SK-N-SH (cell line): ENCODE measurements at regions not wholly inside any gene's neighbourhood (a gene's known extent, or its start where the extent isn't known, plus 50 kb on each side); places are given as distances from the start of the nearest gene placed in this dataset.

Source experiments
- CTCF ChIA-PET: fragments of 300-600, 350-600 bp; formaldehyde crosslinking; extraction: SDS; loops from one replicate; lab custom pipeline; 2021; lab: Yijun Ruan, JAX
- POLR2A ChIA-PET: fragments of 350-600 bp; sonication (Branson Sonifier 250); formaldehyde crosslinking; extraction: SDS; loops from one replicate; lab custom pipeline; 2020; ENCODE audit warnings: antibody characterized with exemption, inconsistent platforms; lab: Yijun Ruan, JAX
- DNase-seq: peaks from one replicate; pipeline ENCODE4 v3.0.0; 2012
- H2AFZ ChIP-seq: fragments of 200-600 bp; sonication (generic); 2 replicates; pipeline ENCODE4 v1.8.1; 2016; ENCODE audit warnings: antibody characterized with exemption, mild to moderate bottlenecking, low read depth
- H3F3A ChIP-seq: fragments of 200-600 bp; sonication (generic); replicated peaks from 2 replicates; pipeline ENCODE3; 2016; ENCODE audit warnings: antibody characterized with exemption, mild to moderate bottlenecking; ENCODE audit not compliant: insufficient read depth
- H3K27ac ChIP-seq, 2 experiments: fragments of 200-500 bp in 1 of 2; fragments of 200-600 bp in 1 of 2; sonication (Bioruptor generic) in 1 of 2; sonication (generic), shearing (Covaris generic) in 1 of 2; 2 replicates each; pipeline versions ENCODE4 v1.5.1 to v1.6.1; 2014 to 2016; ENCODE audit warnings: low read depth in 2 of 2, inconsistent platforms in 1 of 2, low read length in 1 of 2, mild to moderate bottlenecking in 1 of 2, mixed read lengths in 1 of 2
- H3K27me3 ChIP-seq: fragments of 200-600 bp; sonication (generic), shearing (Covaris generic); 2 replicates; pipeline ENCODE4 v1.6.1; 2016; ENCODE audit warnings: mixed run types; ENCODE audit not compliant: insufficient read depth
- H3K36me3 ChIP-seq, 2 experiments: fragments of 200-500 bp in 1 of 2; fragments of 200-600 bp in 1 of 2; sonication (Bioruptor generic) in 1 of 2; sonication (generic) in 1 of 2; replicated peaks in 1 of 2; 2 replicates each; pipeline versions ENCODE3 to v1.5.1; 2014 to 2016; ENCODE audit warnings: low read length in 1 of 2, mild to moderate bottlenecking in 1 of 2; ENCODE audit not compliant: insufficient read depth in 2 of 2, control insufficient read depth in 1 of 2
- H3K4me1 ChIP-seq, 2 experiments: fragments of 200-500 bp in 1 of 2; fragments of 200-600 bp in 1 of 2; sonication (Bioruptor generic) in 1 of 2; sonication (generic), shearing (Covaris generic) in 1 of 2; 2 replicates each; pipeline versions ENCODE4 v1.5.1 to v1.6.1; 2014 to 2016; ENCODE audit warnings: low read depth in 1 of 2, low read length in 1 of 2, mixed run types in 1 of 2; ENCODE audit not compliant: insufficient read depth in 2 of 2, control insufficient read depth in 1 of 2
- H3K4me2 ChIP-seq: fragments of 200-600 bp; sonication (generic), shearing (Covaris generic); 2 replicates; pipeline ENCODE4 v1.6.1; 2017; ENCODE audit warnings: mixed run types
- H3K4me3 ChIP-seq, 2 experiments: fragments of 200-500 bp in 1 of 2; fragments of 200-600 bp in 1 of 2; sonication (Bioruptor generic) in 1 of 2; sonication (generic), shearing (Covaris generic) in 1 of 2; 2 replicates each; pipeline versions ENCODE4 v1.5.1 to v1.8.1; 2014 to 2016; ENCODE audit warnings: low read depth in 2 of 2, inconsistent platforms in 1 of 2, low read length in 1 of 2, mild to moderate bottlenecking in 1 of 2, mixed read lengths in 1 of 2, moderate library complexity in 1 of 2
- H3K79me2 ChIP-seq: fragments of 200-600 bp; sonication (generic); 2 replicates; pipeline ENCODE4 v1.8.1; 2017; ENCODE audit warnings: mild to moderate bottlenecking; ENCODE audit not compliant: insufficient read depth
- H3K9ac ChIP-seq: fragments of 200-600 bp; sonication (generic); 2 replicates; pipeline ENCODE4 v1.6.1; 2017; ENCODE audit warnings: mixed run types
- H3K9me2 ChIP-seq: fragments of 200-600 bp; sonication (generic); 2 replicates; pipeline ENCODE4 v1.6.1; 2017; ENCODE audit warnings: mixed run types
- H3K9me3 ChIP-seq: fragments of 200-600 bp; sonication (generic); 2 replicates; pipeline ENCODE4 v1.6.1; 2017; ENCODE audit warnings: mixed run types, mild to moderate bottlenecking, moderate library complexity
- H4K20me1 ChIP-seq: fragments of 200-600 bp; sonication (generic); 2 replicates; pipeline ENCODE4 v1.6.1; 2017; ENCODE audit warnings: mild to moderate bottlenecking, mixed run types; ENCODE audit not compliant: insufficient read depth
- CTCF ChIP-seq: fragments of 200-600 bp; sonication (generic); IDR thresholded peaks from 2 replicates; pipeline ENCODE4 v1.6.1; 2017; ENCODE audit warnings: antibody characterized with exemption, mild to moderate bottlenecking, moderate library complexity
- ELF1 ChIP-seq: IDR thresholded peaks from 2 replicates; pipeline ENCODE4 v1.4.0; 2012
- EP300 ChIP-seq, 2 experiments: IDR thresholded peaks; 2 replicates each; pipeline versions ENCODE4 v1.4.0 to v1.6.1; 2012; ENCODE audit warnings: borderline replicate concordance in 1 of 2, low read depth in 1 of 2, low read length in 1 of 2
- EZH2phosphoT487 ChIP-seq: fragments of 200-600 bp; sonication (generic); IDR thresholded peaks from 2 replicates; pipeline ENCODE4 v1.6.1; 2017; ENCODE audit warnings: low read depth, mixed run types, mild to moderate bottlenecking, antibody characterized with exemption, moderate library complexity, borderline replicate concordance
- FOSL2 ChIP-seq: IDR thresholded peaks from 2 replicates; pipeline ENCODE4 v1.4.0; 2012; ENCODE audit warnings: low read depth, mild to moderate bottlenecking, moderate library complexity, borderline replicate concordance
- GATA2 ChIP-seq: sonication (generic); formaldehyde crosslinking; IDR thresholded peaks from 2 replicates; pipeline ENCODE4 v1.5.0; 2020; ENCODE audit warnings: mild to moderate bottlenecking, missing genetic modification reagents
- JUND ChIP-seq: IDR thresholded peaks from 2 replicates; pipeline ENCODE4 v1.4.0; 2012
- MAX ChIP-seq: IDR thresholded peaks from 2 replicates; pipeline ENCODE4 v1.4.0; 2012; ENCODE audit warnings: low read depth
- NFIC ChIP-seq: IDR thresholded peaks from 2 replicates; pipeline ENCODE4 v1.4.0; 2012; ENCODE audit warnings: borderline replicate concordance
- NRF1 ChIP-seq: IDR thresholded peaks from 2 replicates; pipeline ENCODE4 v1.6.1; 2012; ENCODE audit warnings: low read depth, mild to moderate bottlenecking, low read length
- POLR2AphosphoS5 ChIP-seq: IDR thresholded peaks from 2 replicates; pipeline ENCODE4 v1.6.1; 2012; ENCODE audit warnings: low read depth, low read length
- RCOR1 ChIP-seq: fragments of 150-350 bp; IDR thresholded peaks from 2 replicates; pipeline ENCODE4 v1.6.1; 2017; ENCODE audit warnings: antibody characterized with exemption, low read length
- REST ChIP-seq: IDR thresholded peaks from 2 replicates; pipeline ENCODE4 v1.6.1; 2012; ENCODE audit warnings: mild to moderate bottlenecking, low read depth, low read length, moderate library complexity
- RFX5 ChIP-seq: IDR thresholded peaks from 2 replicates; pipeline ENCODE4 v1.6.1; 2012; ENCODE audit warnings: mild to moderate bottlenecking, improper control_type of control experiment, low read length
- SMC3 ChIP-seq: IDR thresholded peaks from 2 replicates; pipeline ENCODE4 v1.6.1; 2012; ENCODE audit warnings: low read depth, low read length, improper control_type of control experiment
- TCF12 ChIP-seq: IDR thresholded peaks from 2 replicates; pipeline ENCODE4 v1.4.0; 2012
- WGBS: methylation state at CpG from one replicate; pipeline ENCODE4 v1.1.6; 2017; ENCODE audit warnings: low lambda C conversion rate; 5-methylcytosine and 5-hydroxymethylcytosine counted together
- TF ChIP-seq, protein P1 (sequence below): IDR thresholded peaks from 2 replicates; pipeline ENCODE4; 2012
- TF ChIP-seq, protein P2 (sequence below): fragments of 150-350 bp; IDR thresholded peaks from 2 replicates; pipeline ENCODE4 v1.6.1; 2017; ENCODE audit warnings: antibody characterized with exemption, low read length, low read depth, borderline replicate concordance

DNA sequence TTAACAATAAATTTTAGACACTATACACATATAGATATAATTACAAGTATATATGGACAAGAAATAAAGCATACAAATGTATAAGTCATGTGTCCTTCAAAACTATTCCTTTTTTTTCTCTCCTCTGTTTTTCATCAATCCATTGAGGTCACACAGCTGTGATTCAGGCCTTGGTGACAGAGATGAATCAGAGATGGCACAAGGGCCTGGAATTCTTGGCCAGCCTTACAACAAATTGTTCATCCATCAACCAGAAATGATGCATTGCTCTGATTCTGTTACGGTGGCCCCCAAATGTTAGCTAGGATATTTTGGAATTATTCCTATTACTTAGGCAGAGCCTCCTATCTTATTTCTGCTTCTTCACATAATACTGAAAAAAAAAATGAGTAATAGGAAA, 108.7 kb upstream of the MPDZ start (continued):
- TF ChIP-seq, protein P1, sequence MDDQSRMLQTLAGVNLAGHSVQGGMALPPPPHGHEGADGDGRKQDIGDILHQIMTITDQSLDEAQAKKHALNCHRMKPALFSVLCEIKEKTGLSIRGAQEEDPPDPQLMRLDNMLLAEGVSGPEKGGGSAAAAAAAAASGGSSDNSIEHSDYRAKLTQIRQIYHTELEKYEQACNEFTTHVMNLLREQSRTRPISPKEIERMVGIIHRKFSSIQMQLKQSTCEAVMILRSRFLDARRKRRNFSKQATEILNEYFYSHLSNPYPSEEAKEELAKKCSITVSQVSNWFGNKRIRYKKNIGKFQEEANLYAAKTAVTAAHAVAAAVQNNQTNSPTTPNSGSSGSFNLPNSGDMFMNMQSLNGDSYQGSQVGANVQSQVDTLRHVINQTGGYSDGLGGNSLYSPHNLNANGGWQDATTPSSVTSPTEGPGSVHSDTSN, result peak; percentile 87
- no peak; the same call in 1 of the 2 replicates for TF ChIP-seq MAX
- TF ChIP-seq NFIC, result peak; percentile 82

DNA sequence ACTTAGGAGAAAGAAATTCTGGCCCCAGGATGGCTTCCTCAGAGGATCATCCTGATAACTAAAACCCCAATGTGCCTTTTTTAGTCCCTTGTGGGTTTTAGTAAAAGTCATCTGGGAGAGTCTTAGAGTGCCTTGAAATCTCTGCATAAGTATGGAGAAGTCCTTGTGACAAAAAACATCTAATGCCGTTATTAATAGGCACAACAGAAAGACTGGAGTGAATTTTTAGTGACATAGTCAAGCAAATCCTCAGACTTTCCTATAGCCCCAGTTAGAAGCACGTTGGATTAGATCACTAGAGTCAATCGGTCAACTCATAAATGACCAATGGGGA, 108.2 kb upstream of the MPDZ start:
- Histone ChIP-seq H2AFZ (no peak overlapping the region), H3F3A (peaks cover 6% of the 10 kb centered on the region), H3K27ac (peak overlapping the region; percentile 23 to 35; a peak in 3 of 4 replicates), H3K9me3 (peaks cover 7% of the 10 kb centered on the region; the same call in 1 of the 2 replicates), H3K36me3 (no peaks in the 10 kb centered on the region), H4K20me1 (no peaks in the 10 kb centered on the region), H3K4me2 (no peak overlapping the region), H3K4me1 (0 out of 4 replicates have a peak, but pooled peaks cover 0 to 4% of the 10 kb centered on the region in 2 experiments), H3K27me3 (no peaks in the 10 kb centered on the region), H3K9ac (no peak overlapping the region), H3K79me2 (no peaks in the 10 kb centered on the region), H3K9me2 (no peaks in the 10 kb centered on the region), H3K4me3 (no peak overlapping the region)
- ChIA-PET POLR2A (no interaction called here), CTCF (no interaction called here)
- TF ChIP-seq REST (no peak), EP300 (IDR thresholded peaks at IDR 0.05; ENCODE audit: borderline replicate concordance in 1 of 2, low read depth in 1 of 2, low read length in 1 of 2) (no peak), CTCF (no peak), ELF1 (no peak), RFX5 (no peak), NFIC (no peak), EZH2phosphoT487 (no peak), MAX (no peak), JUND (no peak), TCF12 (no peak), RCOR1 (no peak), FOSL2 (no peak), NRF1 (no peak), GATA2 (CRISPR knock-in tag) (no peak), SMC3 (no peak), POLR2AphosphoS5 (no peak)
- TF ChIP-seq, protein P2, sequence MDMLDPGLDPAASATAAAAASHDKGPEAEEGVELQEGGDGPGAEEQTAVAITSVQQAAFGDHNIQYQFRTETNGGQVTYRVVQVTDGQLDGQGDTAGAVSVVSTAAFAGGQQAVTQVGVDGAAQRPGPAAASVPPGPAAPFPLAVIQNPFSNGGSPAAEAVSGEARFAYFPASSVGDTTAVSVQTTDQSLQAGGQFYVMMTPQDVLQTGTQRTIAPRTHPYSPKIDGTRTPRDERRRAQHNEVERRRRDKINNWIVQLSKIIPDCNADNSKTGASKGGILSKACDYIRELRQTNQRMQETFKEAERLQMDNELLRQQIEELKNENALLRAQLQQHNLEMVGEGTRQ, result no peak
- TF ChIP-seq, protein P1, result no peak
- no peak for DNase-seq
- WGBS, result 58% methylated on average over 3 of the region's 3 CpGs
